GM12874 (cell line): ENCODE measurements at regions not wholly inside any gene's neighbourhood (a gene's known extent, or its start where the extent isn't known, plus 50 kb on each side); places are given as distances from the start of the nearest gene placed in this dataset.

Experiments
- TF ChIP-seq, protein P1 (sequence below): IDR thresholded peaks from 2 replicates; pipeline ENCODE4 v1.5.1; 2011; ENCODE audit warnings: low read depth, mild to moderate bottlenecking, control low read depth, low read length, moderate library complexity; ENCODE audit not compliant: insufficient read depth

GRCh38 chr18:56545464-56545863, 92.9 kb downstream of the TXNL1 start:
- TF ChIP-seq, protein P1, sequence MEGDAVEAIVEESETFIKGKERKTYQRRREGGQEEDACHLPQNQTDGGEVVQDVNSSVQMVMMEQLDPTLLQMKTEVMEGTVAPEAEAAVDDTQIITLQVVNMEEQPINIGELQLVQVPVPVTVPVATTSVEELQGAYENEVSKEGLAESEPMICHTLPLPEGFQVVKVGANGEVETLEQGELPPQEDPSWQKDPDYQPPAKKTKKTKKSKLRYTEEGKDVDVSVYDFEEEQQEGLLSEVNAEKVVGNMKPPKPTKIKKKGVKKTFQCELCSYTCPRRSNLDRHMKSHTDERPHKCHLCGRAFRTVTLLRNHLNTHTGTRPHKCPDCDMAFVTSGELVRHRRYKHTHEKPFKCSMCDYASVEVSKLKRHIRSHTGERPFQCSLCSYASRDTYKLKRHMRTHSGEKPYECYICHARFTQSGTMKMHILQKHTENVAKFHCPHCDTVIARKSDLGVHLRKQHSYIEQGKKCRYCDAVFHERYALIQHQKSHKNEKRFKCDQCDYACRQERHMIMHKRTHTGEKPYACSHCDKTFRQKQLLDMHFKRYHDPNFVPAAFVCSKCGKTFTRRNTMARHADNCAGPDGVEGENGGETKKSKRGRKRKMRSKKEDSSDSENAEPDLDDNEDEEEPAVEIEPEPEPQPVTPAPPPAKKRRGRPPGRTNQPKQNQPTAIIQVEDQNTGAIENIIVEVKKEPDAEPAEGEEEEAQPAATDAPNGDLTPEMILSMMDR, result no peak

DNA sequence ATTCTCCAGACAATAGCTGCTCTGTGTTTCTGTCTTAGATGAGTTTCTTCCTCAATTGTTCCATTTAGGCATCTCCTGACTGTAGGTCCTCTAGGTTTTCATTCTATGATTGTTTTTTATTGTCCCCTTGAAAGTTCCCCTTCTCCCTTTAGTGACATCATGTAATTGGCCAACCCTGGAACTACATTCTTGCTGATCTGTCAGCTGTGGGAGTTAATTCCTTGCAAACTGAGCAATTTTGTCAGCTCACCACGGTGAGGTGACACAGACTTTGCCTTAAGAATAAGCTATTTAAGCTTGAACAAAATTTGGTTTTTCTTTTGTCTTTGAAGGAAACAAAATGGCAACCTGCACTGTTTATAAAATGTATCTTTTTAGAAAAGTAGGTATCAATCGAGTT, 95.9 kb downstream of the TXNL1 start:
- TF ChIP-seq, protein P1, result no peak

DNA sequence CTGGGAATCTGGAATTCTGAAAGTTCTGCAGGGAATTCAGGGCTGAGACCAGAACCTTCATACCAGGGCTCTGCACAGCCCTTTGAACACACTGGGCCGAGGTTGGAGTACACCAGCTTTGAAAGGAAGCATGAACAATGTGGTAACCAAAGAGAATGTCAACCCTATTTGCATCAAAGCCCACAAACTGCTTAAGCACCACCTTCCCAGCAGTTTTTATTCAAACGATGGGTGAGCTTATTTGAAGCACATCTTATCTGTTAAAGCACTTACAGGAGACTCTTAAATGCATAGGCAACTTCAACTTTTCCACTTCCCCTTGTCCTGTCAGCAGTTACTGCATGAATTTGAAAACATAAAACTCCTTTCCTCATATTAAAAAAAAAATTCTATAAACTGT, 96.6 kb downstream of the TXNL1 start:
- TF ChIP-seq, protein P1, result no peak

- TF ChIP-seq, protein P1, result no peak
Observed at GRCh38 chr18:56541340-56541739, 97.1 kb downstream of the TXNL1 start.

DNA sequence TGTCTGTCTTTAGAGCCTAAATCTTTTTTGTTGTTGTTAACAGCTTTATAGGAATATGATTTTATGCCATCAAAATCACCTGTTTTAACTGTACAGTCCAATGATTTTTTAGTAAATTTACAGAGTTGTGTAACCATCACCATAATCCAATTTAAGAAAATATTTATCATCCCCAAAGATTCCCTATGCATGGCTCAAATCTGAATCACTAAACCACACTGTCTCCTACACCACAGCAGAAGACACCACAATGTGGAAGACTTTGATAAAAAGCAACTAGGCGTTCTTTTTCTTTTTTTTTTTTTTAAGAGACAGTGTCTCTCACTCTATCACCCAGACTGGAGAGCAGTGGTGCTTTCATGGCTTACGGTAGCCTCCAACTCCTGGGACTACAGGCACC, 99.6 kb downstream of the TXNL1 start:
- TF ChIP-seq, protein P1, result no peak

- TF ChIP-seq, protein P1, result no peak
Observed at GRCh38 chr18:56532176-56532840, 106.1 kb downstream of the TXNL1 start.

DNA sequence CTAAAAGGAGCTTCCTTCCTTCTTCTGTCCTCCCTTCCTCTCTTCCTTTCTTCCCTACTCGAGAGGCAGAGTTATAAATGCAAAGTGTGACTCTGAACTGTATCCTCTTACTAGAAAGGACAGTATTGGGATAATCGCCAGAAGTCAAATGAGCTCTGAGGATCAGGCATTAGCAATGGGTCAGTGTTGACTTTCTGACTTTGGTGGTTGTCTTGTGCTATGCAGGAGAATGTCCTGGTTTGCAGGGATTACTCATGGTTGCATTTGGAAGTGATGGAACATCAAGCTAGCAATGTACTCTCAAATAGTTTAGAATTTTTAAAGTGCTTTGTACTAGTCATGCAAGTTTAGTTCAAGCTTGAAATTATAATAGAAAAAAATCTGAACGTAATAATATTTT, 115.6 kb downstream of the TXNL1 start:
- TF ChIP-seq, protein P1, result no peak

- TF ChIP-seq, protein P1, result no peak
Observed at GRCh38 chr18:56521263-56521662, 117.1 kb downstream of the TXNL1 start.
